Neuronal stem cell (in vitro differentiated cells): ENCODE measurements at regions not wholly inside any gene's neighbourhood (a gene's known extent, or its start where the extent isn't known, plus 50 kb on each side); places are given as distances from the start of the nearest gene placed in this dataset.
A peak's percentile ranks its signal among the peaks of the same experiment; 100 is the strongest.

Experiments used
- DNase-seq: peaks from one replicate; pipeline ENCODE4 v3.0.0-alpha.2; 2013; ENCODE audit warnings: low spot score
- H2AFZ ChIP-seq: one replicate; pipeline ENCODE4 v1.6.1; 2013; ENCODE audit warnings: mild to moderate bottlenecking, low read length, inconsistent platforms
- H2AK5ac ChIP-seq: 2 replicates; pipeline ENCODE4 v1.6.1; 2013; ENCODE audit warnings: low read depth, mild to moderate bottlenecking, inconsistent platforms, low read length, moderate library complexity, mixed read lengths
- H2BK120ac ChIP-seq: 2 replicates; pipeline ENCODE4 v1.6.1; 2013; ENCODE audit warnings: low read depth, mild to moderate bottlenecking, inconsistent platforms, low read length, moderate library complexity, mixed read lengths
- H2BK12ac ChIP-seq: one replicate; pipeline ENCODE4 v1.6.1; 2013; ENCODE audit warnings: low read length, inconsistent platforms
- H2BK15ac ChIP-seq: 2 replicates; pipeline ENCODE4 v1.6.1; 2013; ENCODE audit warnings: mild to moderate bottlenecking, low read length, inconsistent platforms, mixed read lengths
- H2BK5ac ChIP-seq: one replicate; pipeline ENCODE4 v1.6.1; 2013; ENCODE audit warnings: inconsistent platforms, mild to moderate bottlenecking, low read length, moderate library complexity
- H3K14ac ChIP-seq: one replicate; pipeline ENCODE4 v1.6.1; 2013; ENCODE audit warnings: low read length, inconsistent platforms
- H3K18ac ChIP-seq: 2 replicates; pipeline ENCODE4 v1.6.1; 2013; ENCODE audit warnings: low read length, inconsistent platforms
- H3K23ac ChIP-seq: 2 replicates; pipeline ENCODE4 v1.6.1; 2013; ENCODE audit warnings: low read depth, mild to moderate bottlenecking, mixed read lengths, low read length, inconsistent platforms; ENCODE audit not compliant: poor library complexity
- H3K27ac ChIP-seq: replicated peaks from 3 replicates; pipeline ENCODE4 v1.5.1; 2013; ENCODE audit warnings: low read length, inconsistent platforms
- H3K27me3 ChIP-seq, 3 experiments: 2 replicates each; pipeline ENCODE4 v1.6.1; 2013; ENCODE audit warnings: low read length in 3 of 3, mild to moderate bottlenecking in 2 of 3, inconsistent platforms in 1 of 3, low read depth in 1 of 3, mixed read lengths in 1 of 3, moderate library complexity in 1 of 3; ENCODE audit not compliant: control insufficient read depth in 3 of 3, insufficient read depth in 3 of 3
- H3K36me3 ChIP-seq, 2 donors: replicated peaks in 1 of 2; 2 replicates each; pipeline ENCODE4 v1.6.1; 2013; ENCODE audit warnings: low read length in 2 of 2; ENCODE audit not compliant: control insufficient read depth in 2 of 2, insufficient read depth in 2 of 2
- H3K4ac ChIP-seq: 2 replicates; pipeline ENCODE4 v1.6.1; 2013; ENCODE audit warnings: inconsistent platforms, mild to moderate bottlenecking, low read length, moderate library complexity
- H3K4me1 ChIP-seq, 2 donors: 1 replicate in 1 of 2; 2 replicates in 1 of 2; pipeline ENCODE4 v1.6.1; 2013; ENCODE audit warnings: low read length in 2 of 2, low read depth in 1 of 2; ENCODE audit not compliant: control insufficient read depth in 2 of 2, insufficient read depth in 1 of 2
- H3K4me2 ChIP-seq: one replicate; pipeline ENCODE4 v1.6.1; 2013; ENCODE audit warnings: mild to moderate bottlenecking, low read length, inconsistent platforms; ENCODE audit not compliant: insufficient read depth, poor library complexity, severe bottlenecking
- H3K4me3 ChIP-seq, 2 donors: 2 replicates each; pipeline ENCODE4 v1.5.1; 2013; ENCODE audit warnings: low read length in 2 of 2, mild to moderate bottlenecking in 2 of 2, inconsistent platforms in 1 of 2, moderate library complexity in 1 of 2
- H3K79me1 ChIP-seq: one replicate; pipeline ENCODE4 v1.6.1; 2013; ENCODE audit warnings: low read depth, mild to moderate bottlenecking, inconsistent platforms, low read length, moderate library complexity
- H3K9ac ChIP-seq: one replicate; pipeline ENCODE4 v1.6.1; 2013; ENCODE audit warnings: mild to moderate bottlenecking, low read depth, low read length, inconsistent platforms; ENCODE audit not compliant: poor library complexity
- H3K9me3 ChIP-seq, 2 donors: replicated peaks in 1 of 2; 2 replicates each; pipeline versions ENCODE3 to v1.6.1; 2013; ENCODE audit warnings: low read length in 2 of 2, mild to moderate bottlenecking in 2 of 2, inconsistent platforms in 1 of 2, low read depth in 1 of 2, mixed read lengths in 1 of 2, moderate library complexity in 1 of 2; ENCODE audit not compliant: control insufficient read depth in 2 of 2, insufficient read depth in 1 of 2
- H4K8ac ChIP-seq: one replicate; pipeline ENCODE4 v1.6.1; 2013; ENCODE audit warnings: low read depth, mild to moderate bottlenecking, inconsistent platforms, low read length, moderate library complexity
- H4K91ac ChIP-seq: one replicate; pipeline ENCODE4 v1.6.1; 2013; ENCODE audit warnings: low read length, low read depth, mild to moderate bottlenecking, inconsistent platforms; ENCODE audit not compliant: poor library complexity
- WGBS, 2 donors: extraction: QIAGEN DNeasy Blood & Tissue Kit; methylation state at CpG; one replicate each; pipeline ENCODE4 v1.1.7; 2013; ENCODE audit warnings: missing lambda C conversion rate in 2 of 2, mixed read lengths in 1 of 2; ENCODE audit not compliant: insufficient read length in 2 of 2, insufficient replicate concordance in 1 of 2; ENCODE audit errors: extremely low coverage in 2 of 2; 5-methylcytosine and 5-hydroxymethylcytosine counted together

DNA sequence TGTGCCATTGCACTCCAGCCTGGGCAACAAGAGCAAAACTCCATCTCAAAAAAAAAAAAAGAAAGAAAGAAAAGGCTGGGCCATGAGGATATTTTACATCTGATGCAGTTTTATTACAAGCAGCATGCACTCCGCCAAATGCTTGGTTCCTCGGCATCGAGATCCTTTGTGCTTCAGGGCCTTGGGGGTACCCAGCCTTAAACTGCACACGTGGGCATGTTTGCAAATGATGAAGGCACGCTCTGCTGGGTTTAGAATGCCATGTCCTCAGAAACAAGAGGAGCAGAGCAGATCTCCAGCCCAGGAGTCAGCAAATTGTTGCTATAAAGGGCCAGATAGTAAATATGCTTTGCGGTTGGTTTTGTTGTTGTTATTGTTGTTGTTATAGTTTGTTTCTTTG lies 153.2 kb downstream of the KATNIP start:
- H2BK15ac ChIP-seq, result no peak overlapping the region
- no peaks in the 10 kb centered on the region for H3K27me3 ChIP-seq
- H3K4ac ChIP-seq, result no peak overlapping the region
- H3K27ac ChIP-seq, result no peak overlapping the region
- no peak overlapping the region for H3K9ac ChIP-seq
- H2BK5ac ChIP-seq, result no peak overlapping the region
- no peak overlapping the region for H3K4me2 ChIP-seq
- no peaks in the 10 kb centered on the region for H3K9me3 ChIP-seq
- H4K91ac ChIP-seq, result no peak overlapping the region
- H4K8ac ChIP-seq, result no peak overlapping the region
- H3K14ac ChIP-seq, result no peak overlapping the region
- peaks cover 0 to 24% of the 10 kb centered on the region in 2 donors for H3K4me1 ChIP-seq
- H2BK120ac ChIP-seq, result no peak overlapping the region
- no peak overlapping the region for H3K23ac ChIP-seq
- no peaks in the 10 kb centered on the region for H3K79me1 ChIP-seq
- no peak overlapping the region for H3K18ac ChIP-seq
- H3K36me3 ChIP-seq, result peaks cover 10 to 23% of the 10 kb centered on the region in 2 donors
- H2AK5ac ChIP-seq, result no peak overlapping the region
- WGBS, 2 donors, result no CpG with 5 or more reads among the region's 6 CpGs
- H2AFZ ChIP-seq, result no peak overlapping the region
- no peak overlapping the region for H3K4me3 ChIP-seq
- DNase-seq, result no peak
- no peak overlapping the region for H2BK12ac ChIP-seq

DNA sequence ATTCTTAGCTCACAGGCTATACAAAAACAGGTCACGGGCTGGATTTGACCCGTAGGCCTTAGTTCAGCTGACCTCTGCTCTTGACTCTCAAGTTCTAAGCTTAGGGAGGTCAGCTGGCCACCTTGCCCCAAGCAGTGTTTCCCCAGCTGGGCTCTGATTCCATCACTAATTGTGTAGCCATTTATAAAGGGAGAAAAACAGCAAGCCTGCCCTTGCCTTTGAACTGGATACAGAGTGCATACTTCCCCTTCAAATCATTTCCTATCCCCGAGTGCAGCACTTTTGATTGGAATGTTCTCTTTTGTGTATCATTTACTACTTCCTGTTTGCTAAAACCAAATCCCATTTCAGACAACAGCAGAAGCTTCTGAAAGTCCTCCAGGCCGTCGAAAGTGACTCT lies 153.6 kb downstream of the KATNIP start:
- H3K9ac ChIP-seq, result no peak overlapping the region
- WGBS, 2 donors, result no CpG with 5 or more reads among the region's 5 CpGs
- no peak overlapping the region for H3K14ac ChIP-seq
- DNase-seq, result no peak
- H3K4me1 ChIP-seq, result peaks cover 0 to 24% of the 10 kb centered on the region in 2 donors
- H3K4me2 ChIP-seq, result no peak overlapping the region
- H2BK120ac ChIP-seq, result no peak overlapping the region
- H3K36me3 ChIP-seq, result peaks cover 7 to 20% of the 10 kb centered on the region in 2 donors
- no peaks in the 10 kb centered on the region for H3K79me1 ChIP-seq
- no peak overlapping the region for H3K4me3 ChIP-seq
- H4K91ac ChIP-seq, result no peak overlapping the region
- H2BK15ac ChIP-seq, result no peak overlapping the region
- no peak overlapping the region for H2AFZ ChIP-seq
- H4K8ac ChIP-seq, result no peak overlapping the region
- no peak overlapping the region for H3K23ac ChIP-seq
- H3K18ac ChIP-seq, result no peak overlapping the region
- H3K4ac ChIP-seq, result no peak overlapping the region
- no peak overlapping the region for H3K27ac ChIP-seq
- H2BK12ac ChIP-seq, result no peak overlapping the region
- no peak overlapping the region for H2BK5ac ChIP-seq
- no peaks in the 10 kb centered on the region for H3K9me3 ChIP-seq
- no peak overlapping the region for H2AK5ac ChIP-seq
- no peaks in the 10 kb centered on the region for H3K27me3 ChIP-seq

DNA sequence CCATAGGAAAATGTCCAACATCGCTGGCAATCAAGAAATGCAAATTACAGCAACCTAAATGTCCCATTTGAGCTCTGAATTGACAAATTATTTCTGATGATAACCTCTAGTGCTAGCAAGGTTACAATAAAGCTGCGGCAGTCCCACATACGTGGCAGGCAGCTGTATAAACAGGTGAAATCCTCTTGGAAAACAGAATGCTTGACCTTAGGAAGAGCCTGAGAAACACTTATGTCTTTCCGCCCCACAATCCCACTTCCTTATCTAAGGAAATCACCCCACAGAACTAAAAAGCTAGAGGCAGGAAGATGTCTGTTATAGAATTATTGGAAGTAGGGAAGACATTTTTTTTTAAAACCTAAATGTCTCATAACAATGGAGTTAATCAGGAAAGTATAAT lies 154.3 kb downstream of the KATNIP start:
- H3K14ac ChIP-seq, result no peak overlapping the region
- no peak overlapping the region for H4K91ac ChIP-seq
- no peak overlapping the region for H2BK120ac ChIP-seq
- no peak overlapping the region for H3K18ac ChIP-seq
- no peak overlapping the region for H3K9ac ChIP-seq
- no peak overlapping the region for H2AFZ ChIP-seq
- no peaks in the 10 kb centered on the region for H3K27me3 ChIP-seq
- peaks cover 4 to 19% of the 10 kb centered on the region in 2 donors for H3K36me3 ChIP-seq
- no peaks in the 10 kb centered on the region for H3K9me3 ChIP-seq
- H2BK12ac ChIP-seq, result no peak overlapping the region
- H3K23ac ChIP-seq, result no peak overlapping the region
- H2AK5ac ChIP-seq, result no peak overlapping the region
- H2BK5ac ChIP-seq, result no peak overlapping the region
- H2BK15ac ChIP-seq, result no peak overlapping the region
- no peak for DNase-seq
- no CpG with 5 or more reads among the region's 4 CpGs for WGBS, 2 donors
- H4K8ac ChIP-seq, result no peak overlapping the region
- H3K4me1 ChIP-seq, result peaks cover 0 to 24% of the 10 kb centered on the region in 2 donors
- H3K79me1 ChIP-seq, result no peaks in the 10 kb centered on the region
- no peak overlapping the region for H3K4ac ChIP-seq
- H3K4me2 ChIP-seq, result no peak overlapping the region
- H3K4me3 ChIP-seq, result no peak overlapping the region
- no peak overlapping the region for H3K27ac ChIP-seq

DNA sequence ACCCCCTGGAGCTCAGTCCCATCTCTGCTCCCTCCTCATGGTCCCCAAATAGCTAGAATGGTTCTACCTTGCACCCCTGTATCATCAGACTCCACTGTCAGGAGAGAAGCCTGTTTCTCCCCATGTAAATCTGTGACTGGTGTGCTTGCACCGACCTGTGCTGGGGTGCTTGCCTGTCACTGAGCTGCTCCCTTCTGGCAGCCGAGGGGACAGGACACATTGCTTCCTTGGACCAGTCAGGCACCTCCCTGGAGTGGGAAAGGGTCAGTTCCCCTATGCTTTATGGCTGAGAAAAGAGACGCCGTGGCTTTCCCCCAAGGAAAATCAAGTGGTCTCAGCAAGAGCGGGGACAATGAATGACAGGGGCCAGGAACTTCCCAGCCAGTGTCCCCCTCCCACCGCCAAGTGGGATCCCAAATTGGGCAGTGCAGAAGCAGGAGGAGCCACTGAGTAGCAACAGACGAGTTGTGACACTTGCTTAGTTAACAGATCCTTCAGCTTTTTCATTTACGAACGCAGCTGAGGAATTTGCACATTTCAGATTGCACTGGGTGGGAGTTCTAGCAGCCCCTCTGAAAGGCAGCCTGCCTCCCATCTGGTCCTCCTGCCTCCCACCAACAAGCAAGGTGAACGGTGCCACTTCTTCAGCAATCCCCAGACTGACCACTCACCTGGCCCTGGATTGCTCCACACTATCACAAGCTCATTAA lies 156.4 kb downstream of the KATNIP start:
- Histone ChIP-seq H3K4me1 (peaks cover 0 to 18% of the 10 kb centered on the region in 2 donors), H3K9me3 (no peaks in the 10 kb centered on the region), H3K4ac (no peak overlapping the region), H3K27ac (no peak overlapping the region), H4K8ac (no peak overlapping the region), H2BK120ac (no peak overlapping the region), H3K4me3 (no peak overlapping the region), H3K18ac (no peak overlapping the region), H2BK15ac (no peak overlapping the region), H3K23ac (peak overlapping the region; percentile 62), H3K27me3 (no peaks in the 10 kb centered on the region), H3K4me2 (no peak overlapping the region), H2AK5ac (no peak overlapping the region), H4K91ac (no peak overlapping the region), H3K9ac (no peak overlapping the region), H3K79me1 (no peaks in the 10 kb centered on the region), H2AFZ (no peak overlapping the region), H2BK5ac (peak overlapping the region; percentile 55), H2BK12ac (no peak overlapping the region), H3K14ac (no peak overlapping the region), H3K36me3 (peaks cover 2 to 26% of the 10 kb centered on the region in 2 donors)
- DNase-seq, result no peak
- WGBS, 2 donors, result no CpG with 5 or more reads among the region's 10 CpGs
